Endothelial cell of umbilical vein (primary cell): ENCODE measurements at regions not wholly inside any gene's neighbourhood (a gene's known extent, or its start where the extent isn't known, plus 50 kb on each side); places are given as distances from the start of the nearest gene placed in this dataset.

Experiments used
- BruUV-seq: library from RNA; stranded (reverse); fragments of 400-500 nt; replicated peaks from 2 replicates; lab custom pipeline; 2021; lab: Mats Ljungman, UMichigan
- CTCF ChIA-PET: fragments of 300-600, 350-600 bp; sonication (Branson Sonifier 250); formaldehyde crosslinking; loops from one replicate; lab custom pipeline; 2021; ENCODE audit warnings: antibody characterized with exemption, inconsistent platforms; lab: Charles Lee
- POLR2A ChIA-PET: fragments of 300-600, 350-600 bp; sonication (Branson Sonifier 250); formaldehyde crosslinking; loops from one replicate; lab custom pipeline; 2021; ENCODE audit warnings: antibody characterized with exemption, inconsistent platforms; lab: Charles Lee
- DNase-seq: peaks from one replicate; pipeline ENCODE4 v3.0.0-alpha.2; 2011; ENCODE audit warnings: low read depth, low spot score
- FAIRE-seq: peaks from 2 replicates; lab custom pipeline; 2011; peaks lifted over from hg19 to GRCh38; lab: Jason Lieb, UNC
- H2AFZ ChIP-seq: 2 replicates; pipeline ENCODE4 v1.6.0; 2012; ENCODE audit warnings: low read depth, low read length, control low read depth, inconsistent platforms
- H3K27ac ChIP-seq: 2 replicates; pipeline ENCODE4 v1.5.1; 2011; ENCODE audit warnings: low read depth, mild to moderate bottlenecking, control low read depth, low read length, moderate library complexity; ENCODE audit not compliant: insufficient read depth
- H3K27me3 ChIP-seq, 2 experiments: 2 replicates each; pipeline versions ENCODE4 v1.6.0 to v1.6.1; 2011; ENCODE audit warnings: low read length in 2 of 2, mixed read lengths in 1 of 2; ENCODE audit not compliant: control insufficient read depth in 2 of 2, insufficient read depth in 2 of 2
- H3K36me3 ChIP-seq, 2 experiments: 2 replicates in 1 of 2; 3 replicates in 1 of 2; pipeline ENCODE4 v1.5.1; 2011; ENCODE audit warnings: low read length in 2 of 2, mild to moderate bottlenecking in 1 of 2, moderate library complexity in 1 of 2; ENCODE audit not compliant: control insufficient read depth in 2 of 2, insufficient read depth in 2 of 2; ENCODE audit errors: extremely low read depth in 1 of 2
- H3K4me1 ChIP-seq: 3 replicates; pipeline ENCODE4 v1.5.1; 2011; ENCODE audit warnings: mild to moderate bottlenecking, low read length; ENCODE audit not compliant: control insufficient read depth, insufficient read depth; ENCODE audit errors: extremely low read depth
- H3K4me2 ChIP-seq: 2 replicates; pipeline ENCODE4 v1.6.1; 2011; ENCODE audit warnings: low read length, control low read depth, mixed read lengths; ENCODE audit not compliant: insufficient read depth
- H3K4me3 ChIP-seq, 3 experiments: fragments of 200-600 bp in 1 of 3; sonication (generic), shearing (Covaris generic) in 1 of 3; replicated peaks in 1 of 3; 2 replicates each; pipeline ENCODE4 v1.5.1; 2011 to 2016; ENCODE audit warnings: control low read depth in 3 of 3, low read length in 3 of 3, mild to moderate bottlenecking in 2 of 3, inconsistent platforms in 1 of 3, low read depth in 1 of 3, moderate library complexity in 1 of 3; ENCODE audit not compliant: insufficient read depth in 1 of 3
- H3K79me2 ChIP-seq: 2 replicates; pipeline ENCODE4 v1.6.0; 2012; ENCODE audit warnings: low read length, inconsistent platforms; ENCODE audit not compliant: control insufficient read depth, insufficient read depth
- H3K9ac ChIP-seq: replicated peaks from 2 replicates; pipeline ENCODE3; 2011; ENCODE audit warnings: low read length, control low read depth; ENCODE audit not compliant: insufficient read depth; ENCODE audit errors: extremely low read depth
- H3K9me1 ChIP-seq: replicated peaks from 3 replicates; pipeline ENCODE4 v1.6.0; 2011; ENCODE audit warnings: mild to moderate bottlenecking, low read length; ENCODE audit not compliant: control insufficient read depth, insufficient read depth; ENCODE audit errors: extremely low read depth
- H3K9me3 ChIP-seq: replicated peaks from 2 replicates; pipeline ENCODE4 v1.5.1; 2012; ENCODE audit warnings: low read length, inconsistent platforms; ENCODE audit not compliant: control insufficient read depth, insufficient read depth
- H4K20me1 ChIP-seq: replicated peaks from 2 replicates; pipeline ENCODE3; 2011; ENCODE audit warnings: mild to moderate bottlenecking, low read length; ENCODE audit not compliant: control insufficient read depth, insufficient read depth; ENCODE audit errors: extremely low read depth
- CTCF ChIP-seq, 2 donors: IDR thresholded peaks; 1 replicate in 1 of 2; 2 replicates in 1 of 2; pipeline ENCODE4 v1.5.1; 2011; ENCODE audit warnings: low read length in 2 of 2, mild to moderate bottlenecking in 2 of 2, moderate library complexity in 2 of 2, control low read depth in 1 of 2, inconsistent platforms in 1 of 2, low read depth in 1 of 2; ENCODE audit not compliant: insufficient read depth in 1 of 2; ENCODE audit errors: extremely low read depth in 1 of 2
- EZH2 ChIP-seq: IDR thresholded peaks from 2 replicates; pipeline ENCODE4 v1.6.1; 2012; ENCODE audit warnings: borderline replicate concordance, low read depth, mild to moderate bottlenecking, moderate library complexity, low read length, inconsistent platforms; ENCODE audit not compliant: severe bottlenecking
- FOS ChIP-seq: IDR thresholded peaks from 2 replicates; pipeline ENCODE4 v1.6.1; 2011; ENCODE audit warnings: mild to moderate bottlenecking, low read length, moderate library complexity, borderline replicate concordance; ENCODE audit not compliant: insufficient read depth
- GATA2 ChIP-seq: IDR thresholded peaks from 2 replicates; pipeline ENCODE4 v1.7.0; 2011; ENCODE audit warnings: low read depth, mild to moderate bottlenecking, moderate library complexity, mixed read lengths, low read length; ENCODE audit not compliant: insufficient read length, insufficient read depth
- JUN ChIP-seq: IDR thresholded peaks from 2 replicates; pipeline ENCODE4 v1.6.1; 2011; ENCODE audit warnings: borderline replicate concordance, low read depth; ENCODE audit not compliant: insufficient read length, insufficient read depth
- MAX ChIP-seq: IDR thresholded peaks from 2 replicates; pipeline ENCODE4 v1.6.1; 2011; ENCODE audit not compliant: insufficient read depth, insufficient read length
- MYC ChIP-seq: IDR thresholded peaks from one replicate; pipeline ENCODE4 v1.6.1; 2011; ENCODE audit warnings: mild to moderate bottlenecking, low read depth, low read length
- POLR2A ChIP-seq: IDR thresholded peaks from 2 replicates; pipeline ENCODE4 v1.6.1; 2012; ENCODE audit warnings: low read depth, mild to moderate bottlenecking, control low read depth, low read length
- POLR2AphosphoS5 ChIP-seq: IDR thresholded peaks from 2 replicates; pipeline ENCODE4 v1.6.1; 2012; ENCODE audit warnings: low read depth, mild to moderate bottlenecking, control low read depth, low read length, moderate library complexity; ENCODE audit not compliant: insufficient read depth
- dilution Hi-C: fragments of 300-500 bp; cut with MboI; formaldehyde crosslinking; loops from one replicate; pipeline ENCODE4 v1.15.0; 2019; ENCODE audit warnings: low sequenced_read_pairs; ENCODE audit not compliant: extremely low pct_ligation_motif_present
- intact Hi-C: fragments of 100-400 bp; cut with micrococcal nuclease; formaldehyde crosslinking; loops from one replicate; pipeline ENCODE4 v1.10.0; 2022

- Histone ChIP-seq H3K9me1 (no peaks in the 10 kb centered on the region), H3K79me2 (no peaks in the 10 kb centered on the region), H3K27ac (no peak overlapping the region), H3K9me3 (no peaks in the 10 kb centered on the region), H2AFZ (no peak overlapping the region), H3K4me1 (no peaks in the 10 kb centered on the region), H3K27me3 (peaks cover 27 to 34% of the 10 kb centered on the region in 2 experiments), H3K4me3 (no peak overlapping the region), H3K9ac (no peak overlapping the region), H3K4me2 (no peak overlapping the region), H3K36me3 (no peaks in the 10 kb centered on the region), H4K20me1 (no peaks in the 10 kb centered on the region)
- DNase-seq (no peak), FAIRE-seq (no peak)
- no TSS peak for BruUV-seq
- dilution Hi-C loops = no loop called here
- CTCF ChIA-PET = interaction anchor here (0.8 to 1.1 kb wide), 3 partner anchors 9 to 49 kb away, joined by 3 to 4 read pairs (median 3); no protein-coding TSS in a partner anchor
- TF ChIP-seq EZH2 (peak; percentile 72), POLR2A (no peak), MYC (no peak), GATA2 (no peak)
- intact Hi-C loops = no loop called here
- POLR2A ChIA-PET = no interaction called here
Measured at GRCh38 chr11:123357990-123358827, 71.9 kb upstream of the GRAMD1B start.

- Histone ChIP-seq H3K4me2 (no peak overlapping the region), H3K9ac (no peak overlapping the region), H3K79me2 (no peaks in the 10 kb centered on the region), H3K27ac (no peak overlapping the region), H3K27me3 (peaks cover 30% of the 10 kb centered on the region in 2 experiments), H3K9me3 (no peaks in the 10 kb centered on the region), H3K4me1 (no peaks in the 10 kb centered on the region), H4K20me1 (no peaks in the 10 kb centered on the region), H2AFZ (no peak overlapping the region), H3K9me1 (no peaks in the 10 kb centered on the region), H3K36me3 (no peaks in the 10 kb centered on the region), H3K4me3 (no peak overlapping the region)
- no TSS peak for BruUV-seq
- DNase-seq = no peak
- CTCF ChIA-PET = interaction anchor here (0.5 to 1.1 kb wide), 5 partner anchors 10 to 57 kb away, joined by 3 to 4 read pairs (median 3); no protein-coding TSS in a partner anchor
- POLR2A ChIA-PET = no interaction called here
- intact Hi-C loops = no loop called here
- FAIRE-seq = no peak
- TF ChIP-seq MAX = no peak
- no peak for TF ChIP-seq GATA2
- TF ChIP-seq EZH2 = no peak
- TF ChIP-seq CTCF (IDR thresholded peaks at IDR 0.05; ENCODE audit: extremely low read depth in 1 of 2, insufficient read depth in 1 of 2, low read depth in 1 of 2, low read length in 2 of 2) = no peak
- no peak for TF ChIP-seq POLR2A
- no peak for TF ChIP-seq JUN
- no peak for TF ChIP-seq POLR2AphosphoS5
- TF ChIP-seq FOS = no peak
- TF ChIP-seq MYC = no peak
- dilution Hi-C loops = no loop called here
Measured at GRCh38 chr11:123357353-123357989, 72.6 kb upstream of the GRAMD1B start.
